22Rv1 (cell line): ENCODE measurements at regions not wholly inside any gene's neighbourhood (a gene's known extent, or its start where the extent isn't known, plus 50 kb on each side); places are given as distances from the start of the nearest gene placed in this dataset.
"Not testable (repeated sequence)": the region's sequence is repeated elsewhere in the genome, so short reads cannot be mapped to it uniquely, and the experiment has no call there.

Source experiments
- ZFX ChIP-seq: fragments of 450-650 bp; IDR thresholded peaks from 2 replicates; pipeline ENCODE4 v1.6.1; 2017; ENCODE audit warnings: antibody characterized with exemption, borderline replicate concordance
- TF ChIP-seq, protein P1 (sequence below): fragments of 450-650 bp; IDR thresholded peaks from 2 replicates; pipeline ENCODE4 v1.5.1; 2017; ENCODE audit warnings: mild to moderate bottlenecking

DNA sequence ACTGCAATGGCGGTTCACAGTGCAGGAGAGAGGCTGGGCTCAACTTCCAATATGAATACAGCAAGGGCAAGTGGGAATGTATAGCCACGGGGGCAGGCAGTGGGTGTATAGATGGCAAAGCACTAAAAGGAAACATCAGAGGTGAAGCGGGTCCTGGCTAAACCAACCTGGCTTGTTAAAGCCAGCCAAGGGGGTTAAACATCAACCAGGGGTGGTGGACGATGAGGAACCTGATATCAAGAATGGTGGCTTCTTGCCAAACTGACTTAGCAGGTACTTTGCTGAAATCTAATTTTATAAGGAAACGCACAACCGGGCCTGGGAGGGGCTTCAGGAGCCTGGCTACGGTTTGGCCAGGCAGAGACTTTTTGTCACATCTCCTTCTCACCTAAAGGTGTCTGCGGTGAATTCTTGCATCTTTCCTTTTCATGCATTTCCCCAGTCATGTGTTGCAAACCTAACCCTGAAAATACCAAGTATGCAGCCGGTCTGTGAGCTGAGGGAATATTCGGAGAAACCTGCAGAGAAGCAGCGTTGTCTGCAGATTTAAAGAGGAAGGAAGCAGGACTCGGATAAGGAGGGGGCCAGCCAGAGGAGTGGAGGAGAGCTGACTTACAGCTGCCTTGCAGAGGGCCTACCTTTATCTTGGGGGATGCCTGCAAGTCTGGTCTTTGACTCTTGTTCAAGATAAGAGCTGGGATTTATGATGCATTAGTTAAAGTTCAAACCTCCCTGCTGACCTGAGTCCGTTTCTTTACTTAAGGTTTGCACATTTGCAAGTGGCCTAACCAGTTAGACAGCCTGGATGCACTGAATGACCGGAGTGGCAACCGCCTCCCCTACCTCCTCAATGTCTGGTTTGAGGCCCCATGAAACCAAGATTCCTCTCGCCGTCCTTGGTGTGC lies 309.1 kb upstream of the USP9Y start:
- TF ChIP-seq, protein P1, sequence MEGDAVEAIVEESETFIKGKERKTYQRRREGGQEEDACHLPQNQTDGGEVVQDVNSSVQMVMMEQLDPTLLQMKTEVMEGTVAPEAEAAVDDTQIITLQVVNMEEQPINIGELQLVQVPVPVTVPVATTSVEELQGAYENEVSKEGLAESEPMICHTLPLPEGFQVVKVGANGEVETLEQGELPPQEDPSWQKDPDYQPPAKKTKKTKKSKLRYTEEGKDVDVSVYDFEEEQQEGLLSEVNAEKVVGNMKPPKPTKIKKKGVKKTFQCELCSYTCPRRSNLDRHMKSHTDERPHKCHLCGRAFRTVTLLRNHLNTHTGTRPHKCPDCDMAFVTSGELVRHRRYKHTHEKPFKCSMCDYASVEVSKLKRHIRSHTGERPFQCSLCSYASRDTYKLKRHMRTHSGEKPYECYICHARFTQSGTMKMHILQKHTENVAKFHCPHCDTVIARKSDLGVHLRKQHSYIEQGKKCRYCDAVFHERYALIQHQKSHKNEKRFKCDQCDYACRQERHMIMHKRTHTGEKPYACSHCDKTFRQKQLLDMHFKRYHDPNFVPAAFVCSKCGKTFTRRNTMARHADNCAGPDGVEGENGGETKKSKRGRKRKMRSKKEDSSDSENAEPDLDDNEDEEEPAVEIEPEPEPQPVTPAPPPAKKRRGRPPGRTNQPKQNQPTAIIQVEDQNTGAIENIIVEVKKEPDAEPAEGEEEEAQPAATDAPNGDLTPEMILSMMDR: not testable (repeated sequence)
- not testable (repeated sequence) for TF ChIP-seq ZFX
